ENCODE measurements at regions not wholly inside any gene's neighbourhood (a gene's known extent, or its start where the extent isn't known, plus 50 kb on each side); places are given as distances from the start of the nearest gene placed in this dataset.

DNA sequence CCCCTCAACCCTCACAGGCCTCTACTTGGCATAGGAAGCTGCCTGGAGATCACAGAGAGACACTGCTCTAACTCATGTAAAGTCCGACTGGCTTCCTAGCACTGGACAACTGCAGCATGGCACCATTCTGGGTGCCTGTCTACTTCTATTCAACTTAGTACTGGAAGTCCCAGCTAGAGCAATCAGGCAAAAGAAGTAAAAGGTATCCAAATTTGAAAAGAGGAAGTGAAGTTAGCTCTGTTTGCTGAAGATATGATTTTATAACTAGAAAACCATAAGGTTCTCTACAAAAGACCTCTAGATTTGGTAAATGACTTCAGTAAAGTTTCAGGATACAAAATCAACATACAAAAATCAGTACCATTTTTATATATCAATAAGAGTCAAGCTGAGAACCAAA, 1017.6 kb downstream of the PCDH9 start:
- no peaks in the 10 kb centered on the region for H3K36me3 ChIP-seq
- H3K27ac ChIP-seq: no peak overlapping the region
- ATAC-seq (ENCODE audit: insufficient number of reproducible peaks, low FRiP score, low read depth) (no peak), DNase-seq (ENCODE audit: low spot score) (no peak)
- no peaks in the 10 kb centered on the region for H3K27me3 ChIP-seq (replicated peaks; ENCODE audit: insufficient read depth)
- TF ChIP-seq, protein P1, sequence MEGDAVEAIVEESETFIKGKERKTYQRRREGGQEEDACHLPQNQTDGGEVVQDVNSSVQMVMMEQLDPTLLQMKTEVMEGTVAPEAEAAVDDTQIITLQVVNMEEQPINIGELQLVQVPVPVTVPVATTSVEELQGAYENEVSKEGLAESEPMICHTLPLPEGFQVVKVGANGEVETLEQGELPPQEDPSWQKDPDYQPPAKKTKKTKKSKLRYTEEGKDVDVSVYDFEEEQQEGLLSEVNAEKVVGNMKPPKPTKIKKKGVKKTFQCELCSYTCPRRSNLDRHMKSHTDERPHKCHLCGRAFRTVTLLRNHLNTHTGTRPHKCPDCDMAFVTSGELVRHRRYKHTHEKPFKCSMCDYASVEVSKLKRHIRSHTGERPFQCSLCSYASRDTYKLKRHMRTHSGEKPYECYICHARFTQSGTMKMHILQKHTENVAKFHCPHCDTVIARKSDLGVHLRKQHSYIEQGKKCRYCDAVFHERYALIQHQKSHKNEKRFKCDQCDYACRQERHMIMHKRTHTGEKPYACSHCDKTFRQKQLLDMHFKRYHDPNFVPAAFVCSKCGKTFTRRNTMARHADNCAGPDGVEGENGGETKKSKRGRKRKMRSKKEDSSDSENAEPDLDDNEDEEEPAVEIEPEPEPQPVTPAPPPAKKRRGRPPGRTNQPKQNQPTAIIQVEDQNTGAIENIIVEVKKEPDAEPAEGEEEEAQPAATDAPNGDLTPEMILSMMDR (IDR thresholded peaks at IDR 0.05): no peak
- no peak overlapping the region for H3K4me3 ChIP-seq
- H3K9me3 ChIP-seq: no peaks in the 10 kb centered on the region
- peaks cover 10 to 11% of the 10 kb centered on the region in 2 donors for H3K4me1 ChIP-seq (ENCODE audit: control insufficient read depth in 1 of 2, low read depth in 2 of 2)

- Histone ChIP-seq H3K27ac (peak overlapping the region; percentile 43 to 67), H3K4me1 (ENCODE audit: control insufficient read depth in 1 of 2, low read depth in 2 of 2) (peaks cover 5 to 10% of the 10 kb centered on the region in 2 donors), H3K36me3 (no peaks in the 10 kb centered on the region), H3K9me3 (no peaks in the 10 kb centered on the region), H3K4me3 (peak overlapping the region; percentile 50), H3K27me3 (replicated peaks; ENCODE audit: insufficient read depth) (no peaks in the 10 kb centered on the region)
- TF ChIP-seq, protein P1 (IDR thresholded peaks at IDR 0.05): no peak
- peak; percentile 100 for ATAC-seq (ENCODE audit: insufficient number of reproducible peaks, low FRiP score, low read depth)
- DNase-seq (ENCODE audit: low spot score): no peak
Observed at GRCh38 chr13:66210677-66211076, 1019.5 kb downstream of the PCDH9 start.

- Histone ChIP-seq H3K4me1 (ENCODE audit: control insufficient read depth in 1 of 2, low read depth in 2 of 2) (peaks cover 5 to 10% of the 10 kb centered on the region in 2 donors), H3K27ac (no peak overlapping the region), H3K27me3 (replicated peaks; ENCODE audit: insufficient read depth) (no peaks in the 10 kb centered on the region), H3K36me3 (no peaks in the 10 kb centered on the region), H3K4me3 (no peak overlapping the region), H3K9me3 (no peaks in the 10 kb centered on the region)
- ATAC-seq (ENCODE audit: insufficient number of reproducible peaks, low FRiP score, low read depth) (no peak), DNase-seq (ENCODE audit: low spot score) (no peak)
- TF ChIP-seq, protein P1 (IDR thresholded peaks at IDR 0.05): no peak
Observed at GRCh38 chr13:66208589-66208988, 1021.5 kb downstream of the PCDH9 start.

GRCh38 chr13:66207610-66208009, 1022.5 kb downstream of the PCDH9 start:
- TF ChIP-seq, protein P1 (IDR thresholded peaks at IDR 0.05): no peak
- Histone ChIP-seq H3K27ac (no peak overlapping the region), H3K4me1 (ENCODE audit: control insufficient read depth in 1 of 2, low read depth in 2 of 2) (peaks cover 5 to 10% of the 10 kb centered on the region in 2 donors), H3K27me3 (replicated peaks; ENCODE audit: insufficient read depth) (no peaks in the 10 kb centered on the region), H3K36me3 (no peaks in the 10 kb centered on the region), H3K4me3 (no peak overlapping the region), H3K9me3 (no peaks in the 10 kb centered on the region)
- ATAC-seq (ENCODE audit: insufficient number of reproducible peaks, low FRiP score, low read depth) (no peak), DNase-seq (ENCODE audit: low spot score) (no peak)

DNA sequence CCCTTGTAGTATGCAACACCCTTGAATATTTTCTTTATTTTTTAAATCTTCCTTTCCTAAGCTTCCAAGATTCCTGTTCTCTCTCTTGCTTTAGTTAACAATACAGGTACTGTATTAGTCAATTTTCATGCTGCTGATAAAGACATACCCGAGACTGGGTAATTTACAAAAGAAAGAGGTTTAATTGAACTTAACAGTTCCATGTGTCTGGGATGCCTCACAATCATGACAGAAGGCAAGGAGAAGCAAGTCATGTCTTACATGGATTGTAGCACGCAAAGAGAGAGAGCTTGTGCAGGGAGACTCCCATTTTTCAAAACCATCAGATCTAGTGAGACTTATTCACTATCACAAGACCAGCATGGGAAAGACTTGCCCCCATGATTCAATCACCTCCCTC, 1024.3 kb downstream of the PCDH9 start:
- no peak overlapping the region for H3K4me3 ChIP-seq
- no peaks in the 10 kb centered on the region for H3K36me3 ChIP-seq
- peaks cover 4 to 5% of the 10 kb centered on the region in 2 donors for H3K4me1 ChIP-seq (ENCODE audit: control insufficient read depth in 1 of 2, low read depth in 2 of 2)
- TF ChIP-seq, protein P1 (IDR thresholded peaks at IDR 0.05): no peak
- no peak overlapping the region for H3K27ac ChIP-seq
- DNase-seq (ENCODE audit: low spot score) (no peak), ATAC-seq (ENCODE audit: insufficient number of reproducible peaks, low FRiP score, low read depth) (no peak)
- no peaks in the 10 kb centered on the region for H3K27me3 ChIP-seq (replicated peaks; ENCODE audit: insufficient read depth)
- H3K9me3 ChIP-seq: no peaks in the 10 kb centered on the region
